ENCODE measurements at regions not wholly inside any gene's neighbourhood (a gene's known extent, or its start where the extent isn't known, plus 50 kb on each side); places are given as distances from the start of the nearest gene placed in this dataset.

DNA sequence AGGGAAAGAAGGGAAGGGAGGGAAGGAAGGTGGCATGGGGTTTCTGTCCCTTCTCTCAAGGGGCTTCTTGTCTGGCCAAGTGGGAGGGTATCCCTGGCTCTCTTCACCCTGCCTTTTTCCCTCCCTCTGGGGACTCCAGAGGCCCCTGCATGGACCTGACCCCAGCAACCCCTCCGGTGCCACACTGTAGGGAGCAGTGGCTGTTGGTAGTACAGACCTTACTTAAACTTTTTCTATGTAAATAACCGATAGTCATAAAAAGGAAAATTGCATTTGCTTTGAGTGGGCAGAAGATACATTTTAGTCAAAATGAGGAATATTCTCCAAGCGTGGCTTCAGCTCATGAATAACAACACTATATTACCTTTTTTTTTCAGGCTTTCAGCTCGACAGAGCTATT is 1384.0 kb downstream of the BRD1 start:
- Histone ChIP-seq H3K9me3 (ENCODE audit: low read depth) (no peaks in the 10 kb centered on the region), H2AFZ (no peak overlapping the region), H3K9ac (no peak overlapping the region), H3K27me3 (replicated peaks; ENCODE audit: insufficient read depth) (no peaks in the 10 kb centered on the region), H3K4me3 (no peak overlapping the region), H3K4me2 (ENCODE audit: unreplicated experiment) (no peak overlapping the region), H3K9me2 (ENCODE audit: insufficient read depth) (no peaks in the 10 kb centered on the region), H3F3A (ENCODE audit: insufficient read depth) (no peaks in the 10 kb centered on the region), H3K79me2 (ENCODE audit: insufficient read depth) (no peaks in the 10 kb centered on the region), H3K27ac (no peak overlapping the region), H3K4me1 (ENCODE audit: insufficient read depth) (peaks cover 12% of the 10 kb centered on the region; the same call in 1 of the 2 replicates), H3K36me3 (ENCODE audit: low read depth) (no peaks in the 10 kb centered on the region), H4K20me1 (ENCODE audit: insufficient read depth) (no peaks in the 10 kb centered on the region)
- WGBS, 2 experiments (ENCODE audit: low coverage in 1 of 2, low lambda C conversion rate in 2 of 2, missing lambda C conversion rate in 2 of 2), result 90 to 94% methylated on average over 4 of the region's 4 CpGs
- in situ Hi-C loops (cut with MboI), result no loop called here
- TF ChIP-seq EZH2phosphoT487 (IDR thresholded peaks at IDR 0.05; ENCODE audit: insufficient read depth, low read depth) (no peak), EZH2 (IDR thresholded peaks at IDR 0.05; ENCODE audit: insufficient read depth, poor library complexity, severe bottlenecking) (no peak)
- no peak for DNase-seq

- in situ Hi-C loops (cut with MboI), result no loop called here
These were observed 1385.0 kb downstream of the BRD1 start for GRCh38 chr22:48442663-48443062.

DNA sequence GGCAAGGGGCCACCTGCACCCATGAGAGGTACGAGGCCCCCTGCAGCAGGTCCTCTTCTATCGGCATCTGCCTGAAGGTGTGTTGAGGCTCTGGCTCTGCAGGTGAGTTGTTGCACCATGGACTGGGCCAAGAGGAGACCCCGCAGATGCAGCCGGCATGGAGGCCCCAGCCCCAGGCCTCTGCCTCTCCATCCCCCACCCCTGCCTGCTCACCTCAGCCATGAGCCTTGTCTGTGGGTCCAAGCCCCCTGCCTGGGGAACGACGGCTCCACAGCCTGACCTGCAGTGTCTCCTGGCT is 1386.2 kb downstream of the BRD1 start:
- H2AFZ ChIP-seq, result no peak overlapping the region
- H3K27me3 ChIP-seq (replicated peaks; ENCODE audit: insufficient read depth), result no peaks in the 10 kb centered on the region
- TF ChIP-seq EZH2 (IDR thresholded peaks at IDR 0.05; ENCODE audit: insufficient read depth, poor library complexity, severe bottlenecking), result no peak
- no peak for TF ChIP-seq EZH2phosphoT487 (IDR thresholded peaks at IDR 0.05; ENCODE audit: insufficient read depth, low read depth)
- 81 to 92% methylated on average over 5 to 6 of the region's 6 CpGs for WGBS, 2 experiments (ENCODE audit: low coverage in 1 of 2, low lambda C conversion rate in 2 of 2, missing lambda C conversion rate in 2 of 2)
- no peak overlapping the region for H3K9ac ChIP-seq
- no peak overlapping the region for H3K4me3 ChIP-seq
- H3K79me2 ChIP-seq (ENCODE audit: insufficient read depth), result no peaks in the 10 kb centered on the region
- in situ Hi-C loops (cut with MboI), result no loop called here
- H4K20me1 ChIP-seq (ENCODE audit: insufficient read depth), result no peaks in the 10 kb centered on the region
- no peaks in the 10 kb centered on the region for H3K9me2 ChIP-seq (ENCODE audit: insufficient read depth)
- DNase-seq, result no peak
- H3K9me3 ChIP-seq (ENCODE audit: low read depth), result no peaks in the 10 kb centered on the region
- H3F3A ChIP-seq (ENCODE audit: insufficient read depth), result no peaks in the 10 kb centered on the region
- peaks cover 10% of the 10 kb centered on the region; the same call in 1 of the 2 replicates for H3K4me1 ChIP-seq (ENCODE audit: insufficient read depth)
- H3K27ac ChIP-seq, result no peak overlapping the region
- no peak overlapping the region for H3K4me2 ChIP-seq (ENCODE audit: unreplicated experiment)
- H3K36me3 ChIP-seq (ENCODE audit: low read depth), result no peaks in the 10 kb centered on the region

More at GRCh38 chr22:48442663-48443062, 1385.0 kb downstream of the BRD1 start:
- Histone ChIP-seq H4K20me1 (ENCODE audit: insufficient read depth) (no peaks in the 10 kb centered on the region), H3K4me3 (no peak overlapping the region), H3K27me3 (replicated peaks; ENCODE audit: insufficient read depth) (no peaks in the 10 kb centered on the region), H3K4me2 (ENCODE audit: unreplicated experiment) (no peak overlapping the region), H3K79me2 (ENCODE audit: insufficient read depth) (no peaks in the 10 kb centered on the region), H3K27ac (no peak overlapping the region), H3K9me2 (ENCODE audit: insufficient read depth) (no peaks in the 10 kb centered on the region), H3K4me1 (ENCODE audit: insufficient read depth) (peaks cover 12% of the 10 kb centered on the region; the same call in 1 of the 2 replicates), H2AFZ (no peak overlapping the region), H3F3A (ENCODE audit: insufficient read depth) (no peaks in the 10 kb centered on the region), H3K9me3 (ENCODE audit: low read depth) (no peaks in the 10 kb centered on the region), H3K9ac (no peak overlapping the region), H3K36me3 (ENCODE audit: low read depth) (no peaks in the 10 kb centered on the region)
- DNase-seq, result no peak
- TF ChIP-seq EZH2phosphoT487 (IDR thresholded peaks at IDR 0.05; ENCODE audit: insufficient read depth, low read depth), result no peak
- TF ChIP-seq EZH2 (IDR thresholded peaks at IDR 0.05; ENCODE audit: insufficient read depth, poor library complexity, severe bottlenecking), result no peak
- WGBS, 2 experiments (ENCODE audit: low coverage in 1 of 2, low lambda C conversion rate in 2 of 2, missing lambda C conversion rate in 2 of 2), result 64 to 69% methylated on average over 8 of the region's 8 CpGs

DNA sequence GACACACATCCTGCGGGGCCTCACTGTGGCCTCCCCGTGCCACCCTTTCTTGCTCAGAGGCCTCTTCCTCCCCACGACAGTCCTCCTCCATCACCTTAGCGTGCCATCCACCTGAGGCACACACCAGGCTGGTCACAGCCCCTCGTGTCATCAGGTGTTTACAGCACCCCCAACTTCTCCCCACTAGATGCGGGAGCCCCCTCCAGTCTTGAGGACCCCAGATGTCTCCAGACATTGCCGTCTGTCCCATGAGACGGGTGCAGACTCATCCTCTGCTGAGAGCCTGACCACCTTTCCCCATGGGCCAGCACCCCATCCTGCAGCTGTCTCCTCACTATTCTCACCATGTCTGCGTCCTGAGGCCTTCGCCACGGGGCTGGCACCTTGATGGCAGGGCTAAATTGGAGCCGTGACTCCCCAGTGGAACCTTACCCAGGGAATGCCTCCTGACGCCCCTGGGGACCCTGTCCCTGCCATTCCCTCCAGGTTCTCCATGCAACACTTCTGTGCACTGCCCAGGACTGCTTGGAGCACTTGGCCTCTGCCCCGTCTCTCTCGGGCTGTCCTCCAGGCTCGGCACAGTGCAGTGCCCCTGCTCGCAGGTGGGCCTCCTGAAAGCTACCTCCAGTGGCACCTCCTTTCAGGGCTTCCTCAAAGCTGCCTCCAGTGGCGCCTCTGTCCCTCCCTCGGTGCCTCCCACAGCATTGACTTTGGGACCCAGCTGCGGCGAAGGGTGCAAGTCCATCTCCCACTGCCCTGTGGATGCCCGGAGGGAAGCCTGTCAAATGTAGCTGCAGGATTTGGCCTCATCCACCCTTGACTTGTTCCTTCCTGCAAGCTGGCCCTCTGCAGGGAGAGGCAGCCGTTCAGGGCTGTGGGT is 1386.8 kb downstream of the BRD1 start:
- WGBS, 2 experiments (ENCODE audit: low coverage in 1 of 2, low lambda C conversion rate in 2 of 2, missing lambda C conversion rate in 2 of 2), result 86% methylated on average over 23 of the region's 23 CpGs
- Histone ChIP-seq H3K9me3 (ENCODE audit: low read depth) (no peaks in the 10 kb centered on the region), H3K4me3 (no peak overlapping the region)

More for the DNA sequence above, 1386.8 kb downstream of the BRD1 start:
- Histone ChIP-seq H3K9me2 (ENCODE audit: insufficient read depth) (no peaks in the 10 kb centered on the region), H3K36me3 (ENCODE audit: low read depth) (no peaks in the 10 kb centered on the region), H3K4me2 (ENCODE audit: unreplicated experiment) (no peak overlapping the region), H3K27me3 (replicated peaks; ENCODE audit: insufficient read depth) (no peaks in the 10 kb centered on the region), H3K27ac (no peak overlapping the region), H3K79me2 (ENCODE audit: insufficient read depth) (no peaks in the 10 kb centered on the region), H3K9ac (no peak overlapping the region), H2AFZ (no peak overlapping the region), H3F3A (ENCODE audit: insufficient read depth) (no peaks in the 10 kb centered on the region), H3K4me1 (ENCODE audit: insufficient read depth) (peaks cover 6% of the 10 kb centered on the region; the same call in 1 of the 2 replicates), H4K20me1 (ENCODE audit: insufficient read depth) (no peaks in the 10 kb centered on the region)
- TF ChIP-seq EZH2 (IDR thresholded peaks at IDR 0.05; ENCODE audit: insufficient read depth, poor library complexity, severe bottlenecking) (no peak), EZH2phosphoT487 (IDR thresholded peaks at IDR 0.05; ENCODE audit: insufficient read depth, low read depth) (no peak)
- no peak for DNase-seq
- in situ Hi-C loops (cut with MboI), result no loop called here
